NCI-H1930 (cell line): ENCODE measurements at regions not wholly inside any gene's neighbourhood (a gene's known extent, or its start where the extent isn't known, plus 50 kb on each side); places are given as distances from the start of the nearest gene placed in this dataset.
"Not testable (repeated sequence)": the region's sequence is repeated elsewhere in the genome, so short reads cannot be mapped to it uniquely, and the experiment has no call there.

Experiments
- DNase-seq, 2 experiments: peaks; one replicate each; lab custom pipeline; 2025; lab: John Stamatoyannopoulos, UW

DNA sequence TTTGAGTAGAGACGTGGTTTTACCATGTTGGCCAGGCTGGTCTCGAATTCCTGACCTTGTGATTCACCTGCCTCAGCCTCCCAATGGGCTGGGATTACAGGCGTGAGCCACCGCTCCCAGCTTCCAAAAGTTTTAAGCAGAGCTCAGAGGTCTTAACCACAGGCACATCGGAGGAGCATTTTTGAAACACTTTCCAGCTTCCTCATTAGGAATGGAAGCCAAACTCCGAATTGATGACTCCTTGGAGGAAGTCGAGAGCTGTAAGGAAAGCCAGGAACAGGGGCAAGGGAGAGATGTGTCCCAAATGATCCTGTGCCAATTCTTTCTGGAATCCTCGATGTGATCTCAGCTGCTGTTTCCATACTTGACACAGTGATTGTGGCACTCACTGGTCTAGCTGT, 56.2 kb upstream of the CCZ1B start:
- not testable (repeated sequence) for DNase-seq

DNA sequence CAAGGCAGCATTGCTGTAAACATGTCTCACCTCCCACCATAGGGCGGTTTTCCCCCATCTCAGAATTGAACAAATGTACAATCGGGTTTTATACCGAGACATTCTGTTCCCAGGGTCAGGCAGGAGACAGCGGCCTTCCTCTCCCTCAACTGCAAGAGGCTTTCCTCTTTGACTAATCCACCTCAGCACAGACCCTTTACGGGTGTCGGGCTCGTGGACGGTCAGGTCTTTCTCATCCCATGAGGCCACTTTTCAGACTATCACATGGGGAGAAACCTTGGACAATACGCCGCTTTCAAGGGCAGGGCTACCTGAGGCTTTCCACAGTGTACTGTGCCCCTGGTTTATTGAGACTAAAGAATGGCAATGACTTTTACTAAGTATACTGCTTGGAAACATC, 57.7 kb upstream of the CCZ1B start:
- not testable (repeated sequence) for DNase-seq

DNA sequence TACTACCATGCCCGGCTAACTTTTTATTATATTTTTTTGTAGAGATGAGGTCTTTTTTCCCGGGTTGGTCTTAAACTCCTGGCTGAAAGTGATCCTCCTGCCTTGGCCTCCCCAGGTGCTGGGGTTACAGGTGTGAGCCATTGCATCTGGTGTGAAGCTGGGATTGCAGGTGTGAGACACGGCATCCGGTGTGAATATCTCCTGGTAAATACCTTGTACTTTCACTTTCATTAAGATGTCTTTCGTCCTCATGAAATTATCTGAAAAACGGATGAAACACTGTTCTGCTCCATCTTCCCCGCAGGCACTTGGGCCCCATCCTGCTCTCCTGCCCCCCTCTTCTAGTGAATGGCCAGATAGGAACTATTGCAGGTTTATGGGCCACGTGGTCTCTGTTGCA, 60.1 kb upstream of the CCZ1B start:
- no peak for DNase-seq

DNA sequence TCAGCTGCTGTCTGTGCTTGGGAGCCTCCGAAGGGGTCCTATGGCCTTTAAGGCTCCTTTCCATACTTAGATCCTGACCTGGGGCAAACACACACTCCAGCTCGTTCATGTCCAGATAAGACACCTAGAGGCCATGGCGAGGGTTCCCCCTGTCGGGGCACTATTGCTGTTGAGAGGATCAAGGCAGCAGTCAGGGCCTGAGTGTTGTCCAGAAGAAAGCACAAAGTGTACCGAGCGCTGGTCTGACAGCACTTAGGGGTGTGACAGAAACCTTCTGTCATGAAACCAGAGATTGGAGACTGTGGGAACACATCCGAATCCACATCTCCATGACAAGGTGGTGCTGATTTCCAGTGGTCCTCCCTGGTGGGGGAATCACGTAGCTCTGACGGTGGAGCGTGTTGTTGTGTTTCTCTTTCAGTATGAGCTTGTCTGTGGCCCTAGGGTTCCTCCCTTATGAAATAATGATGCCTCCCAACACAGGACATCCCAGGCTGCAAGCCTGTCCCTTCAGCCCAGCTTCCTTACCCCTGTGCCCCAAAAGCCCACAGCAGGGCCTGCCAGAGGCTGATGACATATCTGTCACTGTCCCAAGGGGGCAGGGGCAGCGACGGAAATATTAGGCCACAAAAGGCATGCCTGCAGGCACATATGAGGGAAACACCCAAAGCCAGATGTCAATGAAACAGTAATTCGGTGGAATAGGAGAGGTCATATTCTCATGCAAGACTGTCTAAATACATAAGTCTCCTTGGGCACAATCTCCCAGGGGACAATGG, 62.4 kb upstream of the CCZ1B start:
- not testable (repeated sequence) for DNase-seq

DNA sequence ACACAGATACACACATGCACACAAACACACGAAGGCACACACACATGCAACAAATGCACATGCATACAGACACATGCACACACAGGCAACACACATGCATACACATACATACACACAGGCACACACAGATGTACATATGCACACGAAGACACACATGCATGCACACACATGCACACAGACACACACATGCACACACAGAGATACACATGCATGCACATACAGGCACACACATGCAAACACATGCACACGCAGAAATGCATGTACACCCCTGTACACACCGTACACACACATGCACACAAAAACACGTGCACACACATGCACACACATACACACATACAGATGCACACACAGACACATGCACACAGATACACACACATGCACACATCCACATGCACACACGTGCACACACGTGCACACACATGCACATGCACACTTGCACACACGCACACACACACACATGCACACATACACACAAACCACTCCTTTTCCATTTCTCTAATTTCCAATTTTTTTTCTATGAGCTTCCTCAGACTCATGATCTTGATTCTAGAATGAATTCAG, 63.3 kb upstream of the CCZ1B start:
- no peak for DNase-seq

DNA sequence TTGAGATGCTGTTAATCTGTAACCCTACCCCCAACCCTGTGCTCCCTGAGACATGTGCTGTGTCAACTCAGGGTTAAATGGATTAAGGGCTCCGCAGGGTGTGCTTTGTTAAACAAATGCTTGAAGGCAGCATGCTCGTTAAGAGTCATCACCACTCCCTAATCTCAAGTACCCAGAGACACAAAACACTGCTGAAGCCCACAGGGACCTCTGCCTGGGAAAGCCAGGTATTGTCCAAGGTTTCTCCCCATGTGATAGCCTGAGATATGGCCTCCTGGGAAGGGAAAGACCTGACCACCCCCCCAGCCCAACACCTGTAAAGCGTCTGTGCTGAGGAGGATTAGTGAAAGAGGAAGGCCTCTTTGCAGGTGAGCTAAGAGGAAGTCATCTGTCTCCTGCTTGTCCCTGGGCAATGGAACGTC, 76.0 kb upstream of the CCZ1B start:
- DNase-seq: not testable (repeated sequence)

DNA sequence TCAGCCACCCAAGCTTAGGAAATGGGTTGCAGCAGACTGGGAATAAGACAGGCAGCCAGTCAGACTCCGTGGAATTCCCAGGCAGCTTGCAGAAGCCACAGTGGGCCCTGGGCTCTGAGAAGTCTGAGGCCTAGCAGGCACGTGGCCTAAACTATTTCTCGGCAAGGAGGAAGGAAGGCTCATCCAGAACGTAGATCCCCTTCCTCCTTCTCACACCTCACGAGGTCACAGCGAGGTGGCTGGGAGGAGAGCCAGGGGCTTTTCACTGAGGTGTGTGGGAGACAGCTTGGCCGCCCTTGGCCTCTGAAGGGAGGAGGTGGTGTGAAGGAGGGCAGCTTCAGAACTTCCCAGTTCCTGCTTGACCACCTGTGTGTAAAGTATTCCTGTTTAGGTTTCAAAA, 77.2 kb upstream of the CCZ1B start:
- not testable (repeated sequence) for DNase-seq

DNA sequence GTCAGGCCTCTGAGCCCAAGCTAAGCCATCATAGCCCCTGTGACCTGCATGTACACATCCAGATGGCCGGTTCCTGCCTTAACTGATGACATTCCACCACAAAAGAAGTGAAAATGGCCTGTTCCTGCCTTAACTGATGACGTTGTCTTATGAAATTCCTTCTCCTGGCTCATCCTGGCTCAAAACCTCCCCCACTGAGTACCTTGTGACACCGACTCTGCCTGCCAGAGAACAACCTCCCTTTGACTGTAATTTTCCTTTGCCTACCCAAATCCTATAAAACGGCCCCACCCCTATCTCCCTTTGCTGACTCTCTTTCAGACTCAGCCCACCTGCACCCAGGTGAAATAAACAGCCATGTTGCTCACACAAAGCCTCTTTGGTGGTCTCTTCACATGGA, 77.7 kb upstream of the CCZ1B start:
- DNase-seq: not testable (repeated sequence)

DNA sequence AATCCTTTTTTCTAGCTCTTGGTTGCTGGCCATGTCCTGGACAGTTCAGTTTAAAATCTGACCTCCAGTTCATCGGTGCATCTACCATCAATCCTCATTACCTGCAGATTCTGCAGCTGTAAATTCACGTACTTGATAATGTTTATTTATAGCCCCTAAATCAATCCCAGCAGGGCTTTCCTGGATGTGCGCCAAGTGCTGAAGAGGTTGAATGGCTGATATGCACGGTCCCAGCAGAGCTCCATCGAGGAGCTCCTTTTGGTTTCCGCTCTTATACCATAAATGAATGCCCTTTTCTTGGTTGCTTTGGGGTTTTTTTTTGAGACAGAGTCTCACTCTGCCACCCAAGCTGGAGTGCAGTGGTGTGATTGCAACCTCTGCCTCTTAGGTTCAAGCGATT, 91.2 kb upstream of the CCZ1B start:
- DNase-seq: no peak

DNA sequence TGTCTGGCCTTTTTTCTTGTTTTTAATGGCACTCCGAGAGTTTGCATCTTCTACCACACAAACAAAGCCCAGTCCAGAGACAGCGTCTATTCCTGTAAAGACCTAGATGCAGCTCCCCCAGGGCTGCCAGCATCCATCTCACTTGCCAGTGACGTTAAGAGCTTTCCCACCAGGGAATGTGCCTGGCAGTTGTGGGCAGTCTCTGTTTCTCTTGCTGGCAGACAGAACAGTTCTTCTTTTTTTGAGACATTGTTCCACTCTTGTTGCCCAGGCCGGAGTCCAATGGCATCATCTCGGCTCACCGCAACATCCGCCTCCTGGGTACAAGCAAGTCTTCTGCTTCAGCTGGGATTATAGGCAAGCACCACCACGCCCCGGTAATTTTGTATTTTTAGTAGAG, 93.1 kb upstream of the CCZ1B start:
- not testable (repeated sequence) for DNase-seq

DNA sequence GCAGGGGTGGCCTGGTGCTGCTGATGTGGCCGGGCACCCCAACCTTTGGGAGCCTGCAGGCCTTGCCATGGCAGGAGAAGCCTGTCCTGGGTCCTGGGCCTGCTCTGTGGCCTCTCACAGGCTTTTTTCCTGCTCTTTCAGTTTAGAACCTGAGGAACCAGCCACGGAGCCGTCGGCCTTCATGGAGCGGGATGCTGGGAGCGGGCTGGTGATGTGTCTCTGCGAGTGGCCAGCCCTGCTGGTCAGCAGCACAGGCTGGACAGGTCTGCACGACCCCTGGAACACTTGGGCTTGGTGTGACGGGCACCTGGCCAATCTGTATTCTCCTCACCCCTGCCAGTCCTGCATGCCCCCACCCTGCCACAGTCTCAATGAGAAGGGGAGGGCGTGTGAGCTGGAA, 98.4 kb upstream of the CCZ1B start:
- not testable (repeated sequence) for DNase-seq

DNA sequence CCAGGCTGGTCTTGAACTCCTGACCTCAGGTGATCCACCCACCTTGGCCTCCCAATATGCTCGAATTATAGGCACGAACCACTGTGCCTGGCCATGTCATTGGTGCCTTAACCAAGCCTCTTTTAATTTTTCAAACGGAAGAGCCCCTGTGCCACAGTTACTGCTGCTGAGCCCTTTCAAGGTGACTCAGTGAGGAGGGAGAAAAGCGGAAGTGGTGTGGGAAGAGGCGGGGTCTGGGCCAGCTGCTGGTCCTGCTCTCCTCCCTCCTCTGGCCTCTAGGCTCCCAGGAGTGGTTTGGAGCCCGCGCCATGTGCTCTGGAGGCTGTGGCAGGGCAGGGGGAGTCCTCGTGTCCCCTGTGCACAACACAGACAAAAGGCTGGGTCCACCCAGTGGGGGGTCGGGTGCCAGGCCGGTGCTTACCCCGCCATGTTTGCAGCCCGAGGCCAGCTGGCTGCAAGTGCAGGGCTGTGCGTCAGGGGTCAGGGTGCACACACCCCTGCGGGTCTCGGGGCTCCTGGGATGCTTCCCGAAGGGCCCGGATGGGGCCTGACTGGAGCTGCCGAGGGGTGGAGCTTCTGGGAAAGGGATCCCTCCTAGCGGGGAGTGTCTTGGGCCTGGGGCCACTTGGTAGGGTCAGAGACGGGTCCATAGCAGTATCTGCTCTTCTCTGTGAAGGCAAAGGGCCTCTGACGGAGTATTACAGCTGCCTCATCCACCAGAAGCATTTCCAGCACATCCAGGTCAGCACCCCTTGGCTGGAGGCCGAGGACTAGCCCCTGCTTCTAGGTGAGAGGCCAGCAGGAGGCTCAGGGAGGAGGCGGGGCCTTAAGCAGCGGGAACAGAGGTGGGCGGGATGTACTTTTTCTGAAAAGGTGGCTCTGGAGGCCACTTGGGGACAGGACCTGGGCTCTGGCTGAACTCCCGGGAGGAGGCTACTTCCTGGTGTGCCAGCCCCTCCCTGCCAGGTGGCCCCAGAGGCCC, 100.4 kb upstream of the CCZ1B start:
- DNase-seq: not testable (repeated sequence)

DNA sequence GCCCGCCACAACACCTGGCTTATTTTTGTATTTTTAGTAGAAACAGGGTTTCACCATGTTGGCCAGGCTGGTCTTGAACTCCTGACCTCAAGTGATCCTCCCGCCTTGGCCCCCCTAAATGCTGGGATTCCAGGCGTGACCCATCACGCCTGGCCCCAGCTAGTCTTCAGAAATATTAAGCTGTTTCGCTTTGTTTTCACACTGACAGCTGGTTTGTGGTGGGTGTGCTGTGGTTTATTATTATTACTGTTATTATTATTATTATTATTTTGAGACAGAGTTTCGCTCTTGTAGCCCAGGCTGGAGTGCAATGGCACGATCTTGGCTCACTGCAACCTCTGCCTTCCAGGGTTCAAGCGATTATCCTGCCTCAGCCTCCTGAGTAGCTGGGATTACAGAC, 101.6 kb upstream of the CCZ1B start:
- DNase-seq: not testable (repeated sequence)

DNA sequence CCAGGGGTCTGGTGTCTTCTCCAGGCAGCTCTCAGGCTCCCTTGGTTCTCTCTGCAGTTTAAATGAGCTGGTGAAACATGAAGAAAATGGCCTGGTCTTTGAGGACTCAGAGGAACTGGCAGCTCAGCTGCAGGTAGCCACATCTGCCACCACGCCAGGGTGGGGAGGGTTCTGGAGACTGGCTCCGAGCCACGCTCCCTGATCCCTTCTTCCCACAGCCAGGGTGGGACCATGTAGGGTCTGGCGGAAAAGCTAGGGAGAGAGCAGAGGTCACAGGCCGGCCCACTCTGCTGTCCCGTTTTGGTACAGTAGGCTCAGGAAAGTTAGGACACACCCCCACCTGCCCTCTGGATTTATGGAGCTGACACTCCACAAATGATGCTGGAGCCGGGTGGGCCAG, 103.5 kb upstream of the CCZ1B start:
- DNase-seq: not testable (repeated sequence)

DNA sequence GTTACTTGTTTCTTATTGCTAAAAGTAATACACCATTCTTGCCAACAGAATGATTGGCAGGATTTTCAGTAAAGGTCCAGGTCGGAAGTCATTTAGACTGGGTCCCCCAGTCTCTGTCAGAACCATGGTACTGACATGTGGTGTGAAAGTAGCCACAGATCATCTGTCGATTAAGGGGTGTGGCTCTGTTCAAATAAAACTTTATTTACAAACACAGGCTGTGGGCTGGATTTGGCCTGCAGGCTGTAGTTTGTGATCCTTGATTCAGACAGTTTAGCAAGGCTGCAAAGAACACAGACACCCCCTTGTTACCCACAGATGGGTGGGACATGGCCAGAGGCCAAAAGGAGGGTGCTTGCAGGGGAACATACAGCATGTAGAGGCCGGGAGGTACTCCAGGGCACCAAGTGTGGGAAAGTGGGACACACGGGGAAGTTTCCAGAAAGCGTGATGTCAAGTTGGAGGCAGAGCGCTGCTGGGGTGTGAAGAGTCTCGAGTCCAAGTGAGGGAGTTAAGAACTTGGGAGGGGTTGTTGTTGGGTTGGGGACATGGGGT, 104.1 kb upstream of the CCZ1B start:
- not testable (repeated sequence) for DNase-seq

DNA sequence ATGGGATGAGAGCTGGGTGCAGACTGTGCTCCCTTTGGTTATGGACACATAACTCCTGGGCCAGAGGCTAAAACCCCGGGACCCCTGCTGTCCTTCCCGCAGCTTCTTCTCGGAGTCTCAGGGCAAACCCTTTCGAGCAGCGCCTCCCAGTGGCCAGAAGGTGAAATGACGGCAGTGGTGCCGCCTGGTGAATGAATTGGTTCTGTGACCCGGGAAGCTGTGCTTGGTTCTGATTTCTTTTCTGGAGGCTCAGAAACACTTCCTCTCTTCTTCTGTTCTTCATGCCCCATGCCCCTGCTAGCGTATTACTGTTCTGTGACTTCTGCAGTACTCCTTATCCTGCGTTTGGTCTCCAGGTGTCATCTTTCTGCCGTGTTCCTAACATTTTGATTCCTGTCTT, 104.7 kb upstream of the CCZ1B start:
- DNase-seq: not testable (repeated sequence)

DNA sequence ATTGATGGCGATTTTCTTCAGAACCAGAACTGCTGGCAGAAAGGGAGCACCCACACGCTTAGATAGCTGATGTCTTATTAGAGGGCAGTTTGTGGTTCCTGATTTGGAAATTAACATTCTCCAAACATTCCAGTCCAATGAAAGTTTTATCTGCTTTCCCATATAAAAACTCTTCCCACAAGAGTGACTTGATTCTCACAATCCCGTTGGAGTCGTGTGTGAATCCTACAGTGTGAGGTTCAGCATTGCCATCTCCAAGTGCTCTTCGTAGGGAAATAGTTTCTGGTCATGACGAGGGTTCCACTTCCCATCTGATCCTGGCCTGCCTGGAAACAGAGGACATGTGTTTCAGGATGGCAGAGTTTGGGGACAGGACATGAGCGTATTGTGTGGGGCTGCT, 105.4 kb upstream of the CCZ1B start:
- not testable (repeated sequence) for DNase-seq

DNA sequence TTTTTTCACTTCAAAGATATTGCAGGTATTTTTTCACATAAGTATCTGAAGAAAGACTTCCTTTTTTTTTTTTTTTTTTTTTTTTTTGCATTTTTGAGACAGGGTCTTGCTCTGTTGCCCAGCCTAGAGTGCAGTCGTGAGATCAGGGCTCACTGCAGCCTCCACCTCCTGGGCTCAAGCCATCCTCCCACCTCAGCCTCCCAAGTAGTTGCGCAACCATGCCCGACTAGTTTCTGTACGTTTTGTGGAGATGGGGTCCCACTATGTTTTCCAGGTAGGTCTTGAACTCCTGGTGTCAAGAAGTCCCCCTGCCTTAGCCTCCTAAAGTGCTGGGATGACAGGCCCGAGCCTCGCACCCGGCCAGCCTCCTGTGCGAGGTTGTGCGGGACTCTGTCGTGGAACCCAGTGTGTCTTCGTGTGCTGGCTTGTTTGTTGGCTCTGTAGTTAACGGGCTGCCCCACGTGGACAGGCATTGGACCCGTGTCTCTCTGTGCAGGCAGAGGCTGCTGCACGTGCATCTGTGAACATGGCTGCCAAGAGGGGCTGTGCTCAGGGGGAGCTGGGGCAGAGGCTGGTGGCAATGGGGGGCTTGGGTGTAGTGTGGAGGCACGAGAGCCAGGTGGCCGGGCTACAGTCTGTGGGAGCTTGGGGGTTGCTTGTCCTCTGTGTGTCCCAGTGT, 108.0 kb upstream of the CCZ1B start:
- not testable (repeated sequence) for DNase-seq

DNA sequence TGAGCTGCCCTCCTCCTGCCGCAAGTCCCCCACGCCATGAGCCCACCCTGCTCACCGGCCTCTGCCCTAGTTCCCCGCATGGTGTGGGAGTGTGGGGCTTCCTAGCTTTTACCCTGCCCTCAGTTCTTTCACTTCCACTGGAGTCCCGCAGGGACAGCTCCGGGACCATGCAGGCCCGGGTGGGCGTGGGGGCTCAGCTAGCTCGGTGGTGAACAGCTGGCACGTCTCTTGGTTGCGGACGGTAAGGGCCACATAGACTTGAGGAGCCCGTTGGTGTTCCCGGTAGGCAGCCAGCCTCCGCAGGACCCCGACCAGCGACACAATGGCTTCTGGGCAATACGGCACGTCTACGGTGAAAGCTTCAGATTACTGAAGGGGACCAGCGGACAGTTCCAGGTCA, 108.9 kb upstream of the CCZ1B start:
- DNase-seq: no peak

DNA sequence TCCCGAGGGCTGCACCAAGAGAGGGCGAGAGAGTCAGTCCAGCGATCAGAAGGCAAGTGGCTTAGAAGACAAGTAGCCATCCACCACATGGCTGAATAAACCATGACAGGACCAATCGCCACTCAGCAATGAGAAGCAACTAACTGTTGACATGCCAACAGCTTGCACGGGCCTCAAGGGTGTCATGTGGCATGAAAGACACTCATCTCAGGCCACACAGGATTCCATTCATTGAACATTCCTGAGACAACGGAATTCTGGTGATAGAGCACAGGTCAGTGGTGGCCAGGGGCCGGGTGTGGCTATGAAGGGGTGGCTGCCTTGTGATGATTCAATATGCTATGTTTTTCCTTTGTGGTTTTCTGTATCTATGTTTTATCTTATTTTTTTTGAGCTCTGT, 110.6 kb upstream of the CCZ1B start:
- DNase-seq: not testable (repeated sequence)

DNA sequence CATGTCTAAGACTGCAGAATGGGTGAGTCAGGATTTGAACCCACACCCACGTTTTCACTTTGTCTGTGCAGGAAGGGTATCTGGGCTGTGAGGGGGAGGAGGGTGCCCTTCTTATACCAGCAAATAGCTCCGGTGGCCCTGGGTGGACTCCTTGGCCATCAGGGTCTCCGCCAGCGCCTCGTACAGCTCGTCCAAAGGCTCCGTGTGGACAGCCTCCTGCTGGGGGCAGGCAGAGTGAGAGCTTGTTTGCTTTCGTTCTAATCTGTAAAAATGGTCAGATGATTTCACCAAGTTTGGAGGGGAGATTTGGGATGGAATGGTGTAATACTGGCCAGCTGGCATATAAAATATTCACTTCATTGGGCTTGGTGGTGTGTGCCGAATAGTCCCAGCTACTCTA, 111.7 kb upstream of the CCZ1B start:
- DNase-seq: not testable (repeated sequence)

DNA sequence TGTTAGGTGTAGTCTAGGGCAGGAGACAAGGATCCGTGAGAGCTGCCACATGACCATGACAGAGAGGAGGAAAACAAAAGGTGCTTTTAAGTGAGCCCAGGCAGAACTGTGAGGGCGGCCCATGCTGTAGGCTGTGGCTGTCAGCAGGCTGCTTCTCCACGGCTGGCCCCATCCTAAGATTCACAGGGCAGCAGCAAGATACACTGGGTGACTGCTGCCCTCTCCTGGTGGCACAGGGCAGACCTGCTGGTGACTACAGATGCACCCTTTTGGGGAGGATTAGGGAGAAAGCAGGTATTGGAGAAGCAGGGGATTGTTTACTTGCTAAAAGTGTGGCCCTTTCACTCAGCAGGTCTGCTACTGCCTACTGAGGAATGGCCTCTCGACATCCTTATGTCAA, 112.2 kb upstream of the CCZ1B start:
- not testable (repeated sequence) for DNase-seq
